D341Med (cell line): ENCODE measurements at regions not wholly inside any gene's neighbourhood (a gene's known extent, or its start where the extent isn't known, plus 50 kb on each side); places are given as distances from the start of the nearest gene placed in this dataset.

Source experiments
- DNase-seq: peaks from one replicate; pipeline ENCODE4 v3.0.0; 2012; ENCODE audit warnings: low spot score

DNA sequence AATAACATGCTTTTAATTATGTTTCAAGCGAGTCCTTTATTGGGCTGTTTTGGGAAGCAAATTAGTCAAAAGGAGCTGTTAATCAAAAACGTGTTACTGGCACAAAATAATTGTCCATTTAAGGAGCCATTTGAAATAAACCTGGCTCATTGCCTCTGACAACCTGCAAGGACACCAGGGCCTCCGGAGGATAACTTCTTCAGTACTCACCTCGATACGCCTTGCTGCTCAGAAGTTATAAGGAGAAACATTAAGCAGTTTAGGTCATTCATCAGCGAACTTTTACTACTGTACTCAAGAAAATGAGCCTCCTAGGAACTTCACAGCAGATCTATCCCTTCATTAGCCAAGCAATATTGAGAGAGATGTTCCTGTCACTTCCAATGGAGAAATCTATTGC lies 1579.2 kb upstream of the ACVR2A start:
- no peak for DNase-seq

DNA sequence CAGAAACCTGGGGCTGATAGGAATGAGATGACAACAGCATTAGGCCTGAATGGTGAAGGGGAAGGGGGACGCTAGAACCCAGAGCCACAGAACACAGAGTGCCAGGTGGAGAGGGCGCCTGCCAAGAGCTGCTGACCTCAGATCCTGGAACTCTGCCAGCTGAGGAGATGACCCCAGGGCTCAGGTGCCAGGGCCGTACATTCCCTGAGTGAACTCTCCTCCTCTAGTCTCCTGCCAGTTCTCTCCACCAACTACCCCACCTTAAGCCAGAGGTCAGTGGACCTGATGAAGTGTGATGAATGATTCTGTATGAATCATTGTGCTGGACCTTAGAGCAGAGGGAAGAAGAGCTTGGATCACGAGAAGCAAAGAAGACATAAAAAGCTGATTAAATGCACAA lies 1582.2 kb upstream of the ACVR2A start:
- no peak for DNase-seq

DNA sequence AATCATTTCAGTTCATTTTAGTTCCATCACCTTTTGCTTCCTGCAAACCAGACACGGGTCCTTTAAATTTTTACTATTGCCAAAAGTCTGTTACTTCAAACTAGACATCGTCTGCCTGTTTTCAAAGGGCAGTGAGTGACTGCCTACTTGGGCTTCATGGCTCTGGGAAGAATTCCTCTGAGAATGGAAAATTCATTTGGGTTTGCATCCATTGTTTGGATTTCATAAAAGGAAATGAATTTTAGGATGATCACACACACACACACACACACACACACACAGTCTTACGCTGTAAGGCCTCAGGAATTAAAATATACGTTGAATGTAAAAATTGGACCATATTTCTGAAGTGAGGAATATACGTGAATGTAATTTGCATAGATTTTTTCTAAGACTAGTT lies 1584.3 kb upstream of the ACVR2A start:
- DNase-seq, result no peak

DNA sequence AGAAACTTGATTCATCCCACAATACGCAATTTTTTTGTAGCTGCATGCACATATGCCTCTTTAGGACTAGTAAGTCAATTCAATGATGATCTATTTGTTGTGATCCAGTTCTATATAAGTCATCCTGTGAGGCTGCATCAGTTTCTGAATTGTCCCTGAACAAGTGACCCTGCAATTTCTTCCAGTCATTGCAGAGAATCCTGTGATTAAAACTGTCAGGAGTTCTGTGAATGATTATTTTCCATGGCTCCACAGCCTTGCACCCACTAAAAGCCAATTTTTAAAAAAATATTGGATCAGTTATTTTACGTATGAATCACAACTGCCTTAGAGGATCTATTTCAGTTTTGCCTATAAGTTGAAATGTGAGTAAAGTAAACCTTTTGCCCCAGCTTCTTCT lies 1585.0 kb upstream of the ACVR2A start:
- no peak for DNase-seq

DNA sequence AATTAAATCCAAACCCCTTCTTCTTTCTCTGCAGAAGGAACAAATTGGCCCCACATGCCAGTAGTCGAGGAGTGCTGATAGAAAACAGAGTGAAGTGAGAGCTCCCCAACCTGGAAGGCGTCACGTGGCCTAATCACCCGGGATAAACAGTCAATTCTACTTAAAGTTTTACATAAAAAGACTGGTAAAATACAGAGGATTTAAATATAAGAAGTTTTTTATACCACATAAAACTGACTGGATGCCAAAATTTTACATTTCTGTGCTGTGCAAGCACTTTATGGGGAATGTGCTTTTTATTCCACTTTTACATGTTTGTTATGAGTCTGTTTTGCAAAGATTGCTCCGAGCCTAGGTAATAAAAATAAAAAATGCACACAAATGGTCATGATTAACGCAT lies 1586.8 kb upstream of the ACVR2A start:
- no peak for DNase-seq

DNA sequence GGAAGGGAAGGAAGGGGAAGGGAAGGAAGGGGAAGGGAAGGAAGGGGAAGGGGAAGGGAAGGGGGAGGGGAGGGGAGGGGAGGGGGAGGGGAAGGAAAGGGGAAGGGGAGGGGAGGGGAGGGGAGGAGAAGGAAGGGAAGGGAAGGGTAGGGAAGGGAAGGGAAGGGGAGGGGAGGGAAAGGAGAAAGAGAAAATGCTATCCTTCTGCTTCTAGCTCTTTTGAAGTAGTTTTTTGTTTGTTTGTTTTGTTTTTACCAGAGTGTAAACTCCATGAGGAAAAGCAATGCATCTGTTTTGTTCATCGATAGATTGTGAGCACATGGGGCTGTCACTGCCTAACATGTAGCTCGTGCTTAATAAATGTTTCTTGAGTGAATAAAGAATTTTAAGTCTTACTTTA lies 1592.7 kb upstream of the ACVR2A start:
- no peak for DNase-seq

DNA sequence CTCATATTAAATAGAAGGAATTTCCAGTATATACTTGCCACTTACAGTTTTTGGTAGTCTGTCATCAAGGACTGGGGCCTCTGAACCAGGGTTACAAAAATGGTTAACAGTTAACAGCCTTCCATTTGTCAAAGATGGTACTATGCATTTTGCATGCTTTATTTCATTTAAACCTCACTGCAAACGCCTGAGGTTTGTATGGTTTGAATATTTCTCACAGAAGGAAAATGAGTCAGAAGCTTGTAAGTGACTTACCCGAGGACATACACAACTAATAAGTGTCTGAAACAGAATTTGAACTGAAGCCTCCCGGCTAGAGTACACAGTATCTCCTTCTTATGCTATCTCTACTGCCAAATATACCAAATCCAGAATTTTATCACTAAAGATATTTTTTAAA lies 1593.5 kb upstream of the ACVR2A start:
- no peak for DNase-seq

DNA sequence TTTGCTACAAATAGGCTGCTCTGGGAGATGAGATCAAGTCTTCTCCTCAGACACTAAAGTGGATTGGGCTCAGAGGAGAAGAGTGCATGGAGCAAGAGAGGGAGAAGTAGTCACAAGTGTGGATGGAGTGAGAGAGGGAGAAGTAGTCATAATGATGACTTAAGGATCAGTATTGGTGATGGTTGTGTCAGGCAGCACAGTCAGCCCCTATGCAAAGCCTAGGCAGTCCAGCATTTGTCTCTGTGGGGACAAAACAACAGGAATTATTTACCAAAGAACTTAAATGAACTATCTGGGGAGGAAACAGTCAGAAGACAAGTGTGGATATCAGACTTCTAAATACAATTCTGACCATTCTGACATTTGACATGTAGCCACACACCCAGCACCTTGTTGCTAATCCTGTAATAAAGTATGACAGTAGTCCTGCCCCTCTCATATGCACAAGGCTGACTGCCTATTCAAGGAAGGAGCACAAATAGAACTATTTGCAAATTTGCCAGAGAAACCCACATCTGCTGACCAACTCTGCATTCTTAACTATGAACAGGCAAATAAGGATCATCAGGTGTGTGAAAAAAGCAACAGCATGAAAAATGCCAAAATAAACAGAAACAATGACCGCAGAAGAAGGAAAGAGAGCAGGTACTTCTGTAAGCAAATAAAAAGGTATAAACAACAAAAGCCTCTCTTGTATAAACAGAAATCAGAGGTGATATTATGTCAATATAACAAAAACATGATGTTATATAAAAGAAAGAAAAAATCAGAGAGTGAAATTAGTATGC lies 1597.9 kb upstream of the ACVR2A start:
- no peak for DNase-seq

DNA sequence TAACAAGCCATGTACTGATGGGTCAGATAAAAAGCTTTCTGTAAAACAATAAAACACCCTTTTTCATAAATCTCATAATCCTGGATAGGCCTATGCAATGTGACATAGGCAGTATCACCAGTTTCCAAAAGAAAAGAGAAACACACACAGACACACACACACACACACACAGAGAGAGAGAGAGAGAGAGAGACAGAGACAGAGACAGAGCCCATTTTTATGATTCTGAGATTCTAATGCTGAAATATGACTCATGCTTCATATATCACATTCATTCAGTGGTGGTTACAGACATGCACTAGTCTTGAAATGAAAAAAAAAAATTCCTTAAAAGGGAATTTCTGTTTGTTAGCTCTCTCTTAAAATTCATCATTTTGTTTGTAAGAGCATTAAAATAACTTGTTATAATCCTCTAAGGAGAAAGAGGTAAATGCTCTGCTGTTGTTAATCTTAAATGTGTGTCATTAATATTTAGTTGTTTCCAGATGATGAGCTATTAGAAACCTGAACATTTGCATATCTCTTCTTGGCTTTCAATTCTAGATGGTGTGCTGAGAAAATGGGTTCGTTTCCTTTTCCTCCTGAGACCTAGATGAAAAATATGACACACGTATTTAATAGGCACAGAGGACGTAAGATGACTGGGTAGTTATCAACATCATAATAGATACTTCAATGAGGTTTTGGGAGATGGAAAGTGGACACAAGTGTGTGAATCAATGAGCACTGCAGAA lies 1598.7 kb upstream of the ACVR2A start:
- no peak for DNase-seq

DNA sequence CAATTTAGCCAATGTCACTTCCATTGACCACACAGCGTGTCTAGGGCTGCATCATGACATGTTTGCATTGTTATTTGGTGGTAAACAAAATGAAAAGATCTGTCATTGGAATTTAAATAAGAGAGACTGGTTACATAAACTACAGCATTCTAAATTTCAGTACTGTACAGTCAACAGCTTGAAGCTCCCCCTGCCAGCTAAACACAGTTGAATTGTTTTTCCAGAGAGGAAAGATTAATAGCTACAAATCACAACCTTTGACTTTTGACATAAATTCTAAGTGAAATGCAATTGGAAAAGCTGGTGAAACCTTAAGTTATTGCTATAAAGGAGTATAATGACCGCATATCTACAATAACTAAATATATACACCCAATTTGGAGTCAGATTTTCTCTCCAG lies 1600.0 kb upstream of the ACVR2A start:
- no peak for DNase-seq

DNA sequence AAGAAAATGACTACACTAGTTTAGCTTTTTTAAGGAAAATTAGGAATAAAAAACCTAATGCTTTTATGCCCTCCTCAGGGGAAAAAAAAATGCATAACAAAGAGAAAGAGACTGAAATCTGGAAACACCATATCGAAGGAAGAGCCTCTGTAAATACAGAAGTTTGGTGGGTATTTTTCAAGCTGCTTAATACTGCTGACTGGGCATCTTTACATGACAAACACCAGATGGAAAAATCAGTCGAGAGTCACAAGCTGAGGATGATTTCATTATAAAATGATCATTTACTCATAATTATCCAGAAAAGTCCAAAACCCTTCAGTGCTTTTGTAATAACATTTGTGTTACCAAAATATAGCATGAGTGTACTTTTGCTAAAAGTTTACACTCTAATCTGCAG lies 1600.7 kb upstream of the ACVR2A start:
- DNase-seq, result no peak

DNA sequence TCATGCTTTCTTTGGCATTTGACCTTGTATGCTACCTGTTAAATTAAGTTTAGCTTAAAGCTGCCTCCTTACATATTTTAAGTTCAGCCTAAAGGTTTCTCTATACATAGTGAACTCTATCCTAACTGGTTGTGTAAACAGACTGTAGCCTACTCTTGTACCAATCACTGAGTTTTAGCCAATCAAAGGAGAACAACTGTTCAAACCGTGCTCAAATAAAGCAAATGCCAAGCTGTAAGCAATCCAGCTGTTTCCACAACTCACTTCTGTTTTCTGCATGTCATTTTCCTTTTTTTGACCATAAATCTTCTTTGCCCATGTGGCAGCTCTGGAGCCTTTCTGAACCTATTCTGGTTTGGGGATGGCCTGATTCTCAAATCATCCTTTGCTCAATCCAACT lies 1603.8 kb upstream of the ACVR2A start:
- no peak for DNase-seq

DNA sequence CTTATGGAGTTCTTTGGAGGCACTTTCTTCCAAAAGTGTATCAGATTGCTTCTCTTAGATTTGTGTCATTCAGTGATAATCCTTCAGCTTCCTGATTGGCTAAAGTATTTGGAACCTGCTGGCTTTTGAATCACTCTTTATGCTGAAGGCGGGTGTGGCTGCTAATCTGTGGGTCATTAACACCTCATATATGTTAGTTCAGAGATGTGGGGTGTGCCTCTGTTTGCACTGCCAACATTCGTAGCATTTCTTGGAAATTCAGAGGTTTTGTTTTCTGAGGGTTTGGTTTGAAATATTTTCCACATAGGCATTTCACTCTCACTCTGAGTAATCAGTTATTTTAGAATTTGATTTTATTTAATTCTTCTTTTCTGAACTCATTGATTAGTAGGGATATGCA lies 1604.4 kb upstream of the ACVR2A start:
- no peak for DNase-seq

DNA sequence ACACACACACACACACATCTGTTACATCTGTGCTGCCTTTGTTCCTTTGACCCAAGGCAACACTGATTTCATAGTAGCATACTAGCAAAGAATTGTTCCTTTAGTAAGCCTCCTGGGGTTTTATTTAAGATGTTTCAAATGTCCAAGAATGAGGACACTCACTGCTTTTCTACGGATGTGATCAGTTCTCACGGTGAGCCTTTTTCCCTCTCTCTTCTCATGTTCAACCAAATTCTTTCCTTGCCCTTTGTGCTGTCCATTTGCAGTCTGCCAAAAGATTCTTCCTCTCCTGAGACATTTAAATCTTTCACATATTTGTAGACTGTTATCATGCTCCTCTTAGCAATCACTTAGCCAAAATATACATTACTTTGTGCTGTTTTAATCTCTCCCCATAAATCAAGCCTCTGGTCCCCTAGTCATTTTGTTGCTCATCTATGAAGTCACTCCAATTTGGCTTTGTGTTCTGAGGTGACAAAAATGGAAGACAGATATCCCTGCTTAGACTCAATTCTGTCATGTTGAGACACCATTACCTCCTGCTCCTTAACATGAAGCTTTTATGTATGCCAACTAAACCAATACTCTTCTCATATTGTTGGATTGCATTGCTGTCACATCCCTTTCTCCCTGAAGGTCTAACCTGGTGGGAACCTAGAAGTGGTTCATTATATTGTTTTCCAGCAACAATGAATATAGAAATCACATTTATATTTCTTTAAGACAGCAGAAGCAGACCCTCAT lies 1605.3 kb upstream of the ACVR2A start:
- DNase-seq, result no peak

DNA sequence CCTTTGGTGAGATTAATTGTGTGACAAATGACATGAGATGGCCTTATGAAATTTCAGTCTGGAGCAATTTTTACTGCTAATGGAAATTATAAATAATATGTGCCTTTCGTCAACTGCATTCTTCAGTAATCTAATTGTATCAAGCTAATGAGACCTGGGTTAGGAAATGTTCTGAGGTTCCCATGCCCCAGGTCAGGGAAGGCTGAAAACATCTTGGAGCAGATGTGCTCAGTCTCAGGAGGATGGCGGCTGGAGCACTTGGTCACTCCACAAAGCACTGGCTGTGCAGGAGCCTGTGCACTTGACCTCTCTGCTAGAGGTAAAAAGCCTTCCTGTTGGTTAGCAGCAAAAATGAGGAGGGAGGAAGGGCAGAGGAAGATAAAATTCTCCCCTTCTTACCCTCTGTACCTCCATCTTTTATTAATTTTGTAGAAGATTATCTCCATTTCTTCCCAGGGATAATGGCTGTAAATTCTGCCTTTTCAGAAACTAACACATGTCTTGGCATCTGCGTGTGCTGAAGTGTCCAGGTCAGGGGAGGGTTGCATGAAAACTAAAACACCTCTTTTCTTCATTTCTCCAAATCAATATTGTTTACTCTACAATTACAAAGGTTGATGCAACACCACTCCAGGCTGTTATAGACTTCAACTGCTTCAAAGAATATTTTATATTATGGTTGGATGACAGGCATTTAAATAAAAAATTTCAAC lies 1606.4 kb upstream of the ACVR2A start:
- DNase-seq, result no peak

DNA sequence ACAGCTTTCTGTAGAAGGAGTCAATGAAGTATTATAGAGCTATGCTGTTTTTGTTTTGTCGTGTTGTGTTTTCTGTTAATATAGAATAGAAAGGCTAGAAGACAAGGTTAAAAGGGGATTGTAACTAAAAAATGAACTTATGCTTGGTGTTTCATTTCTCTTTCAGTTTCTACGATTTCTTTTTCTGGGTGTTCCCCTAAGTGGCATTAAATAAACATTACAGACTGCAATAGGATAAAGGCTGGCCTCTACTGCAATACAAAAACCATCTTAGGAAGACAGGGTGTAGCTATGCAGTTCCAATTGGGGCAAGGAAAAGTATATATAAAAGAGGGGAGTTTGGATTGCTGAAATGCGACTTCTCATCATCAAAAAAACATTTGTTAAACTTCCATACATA lies 1609.7 kb upstream of the ACVR2A start:
- no peak for DNase-seq

DNA sequence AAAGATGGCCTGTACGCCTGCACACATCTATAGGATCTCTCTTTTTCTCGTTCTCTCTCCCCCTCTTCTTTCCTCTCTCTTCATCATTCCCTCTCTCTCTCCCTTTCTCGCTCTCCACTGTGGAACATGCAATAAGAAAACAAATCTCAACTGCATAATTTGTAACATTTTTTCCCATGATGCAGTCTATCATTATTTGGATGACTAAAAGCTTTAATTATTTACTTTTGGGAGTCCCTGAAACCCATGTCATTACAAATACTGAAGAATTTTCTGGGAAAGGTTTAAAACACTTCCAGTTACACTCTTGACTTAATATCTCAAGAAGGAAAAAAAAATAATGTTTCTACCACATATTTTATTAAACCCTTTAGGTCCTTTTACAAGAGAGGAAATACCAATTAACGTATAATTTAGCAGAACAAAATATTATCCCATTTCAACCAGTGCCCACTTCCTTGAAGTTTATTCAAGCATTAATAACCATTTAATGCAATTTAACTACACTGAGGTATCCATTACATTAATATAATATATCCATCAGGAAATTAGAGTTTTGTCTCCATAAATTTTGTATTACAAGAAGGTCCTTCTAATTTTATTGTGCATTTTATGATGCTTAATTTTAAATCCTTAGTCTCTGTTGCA lies 1615.2 kb upstream of the ACVR2A start:
- no peak for DNase-seq

DNA sequence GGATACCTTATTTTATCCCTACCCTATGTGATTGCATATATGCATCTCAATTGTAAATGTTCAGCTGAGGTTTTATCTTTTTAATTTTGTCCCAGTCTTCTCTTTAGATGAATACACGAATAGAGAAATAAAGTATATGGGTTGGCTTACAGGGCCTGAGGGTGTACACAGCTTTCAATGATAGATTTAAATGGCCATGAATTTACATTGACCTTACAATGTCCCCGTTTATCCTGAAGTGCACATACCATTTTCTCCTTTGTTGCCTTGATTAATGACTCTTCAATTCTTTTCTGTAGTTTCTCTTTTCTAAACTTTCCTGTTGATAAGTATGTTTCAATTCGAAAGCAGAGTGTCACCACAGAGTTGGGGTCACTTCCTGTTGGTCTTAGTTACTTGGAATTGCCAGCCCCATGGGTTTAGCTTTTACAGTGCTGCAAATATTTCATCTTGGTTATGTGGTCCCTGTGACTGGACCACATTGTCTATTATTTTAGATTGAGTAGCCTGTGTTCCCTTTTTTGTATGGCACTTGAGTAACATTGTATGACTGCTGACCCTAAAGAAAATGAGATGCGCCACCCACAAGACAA lies 1616.3 kb upstream of the ACVR2A start:
- no peak for DNase-seq

DNA sequence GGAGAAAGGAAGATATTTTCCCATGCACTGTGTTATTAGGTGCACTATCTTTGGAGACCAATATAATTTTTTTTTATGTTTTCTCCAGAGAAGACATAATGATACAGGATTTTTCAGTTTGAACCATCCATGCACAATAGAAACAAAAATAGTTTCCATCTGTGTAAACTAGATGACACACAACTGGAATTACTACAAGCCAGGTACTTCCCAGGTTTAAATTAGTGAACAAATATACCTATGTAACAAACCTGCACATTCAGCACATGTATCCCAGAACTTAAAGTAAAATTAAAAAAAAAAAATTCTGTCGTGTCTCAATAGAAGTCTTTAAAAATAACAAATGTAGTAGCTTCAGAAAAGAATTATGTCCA lies 1616.8 kb upstream of the ACVR2A start:
- DNase-seq, result no peak

DNA sequence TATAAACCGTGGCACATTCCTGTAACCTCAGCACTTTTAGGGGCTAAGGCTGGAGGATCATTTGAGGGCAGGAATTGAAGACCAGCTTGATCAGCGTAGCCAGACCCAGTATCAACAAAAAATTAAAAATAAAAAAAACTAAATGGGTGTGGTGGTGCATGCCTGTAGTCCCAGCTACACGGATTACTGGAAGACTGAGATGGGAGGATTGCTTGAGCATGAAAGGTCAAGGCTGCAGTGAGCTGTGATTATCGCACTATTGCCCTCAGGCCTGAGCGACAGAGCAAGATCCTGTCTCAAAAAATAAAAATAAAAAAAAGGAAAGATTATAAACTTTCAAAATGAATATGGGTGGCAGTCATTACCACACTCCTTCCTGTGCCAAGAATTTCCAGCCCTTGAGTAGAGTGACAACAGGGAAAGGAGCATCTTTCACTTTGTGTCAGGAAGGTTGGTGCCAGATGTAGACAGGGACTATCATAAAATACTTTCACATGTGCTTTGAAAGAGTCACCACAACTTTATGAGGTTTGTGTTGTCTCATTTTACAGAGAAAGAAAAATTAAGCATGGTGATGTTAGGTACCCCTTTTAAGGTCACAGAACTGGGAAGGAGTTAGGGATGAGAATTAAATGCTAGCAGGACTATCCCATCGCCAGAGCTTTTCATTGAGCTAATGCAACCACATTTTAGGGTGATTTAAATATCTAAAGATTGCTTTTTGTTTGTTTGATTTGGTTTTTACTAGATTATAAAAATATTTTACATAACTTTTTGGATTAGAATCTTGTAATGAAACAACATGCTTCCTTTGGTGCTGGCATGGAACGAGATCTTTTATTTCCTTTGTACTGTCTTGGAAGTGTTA lies 1617.4 kb upstream of the ACVR2A start:
- no peak for DNase-seq

DNA sequence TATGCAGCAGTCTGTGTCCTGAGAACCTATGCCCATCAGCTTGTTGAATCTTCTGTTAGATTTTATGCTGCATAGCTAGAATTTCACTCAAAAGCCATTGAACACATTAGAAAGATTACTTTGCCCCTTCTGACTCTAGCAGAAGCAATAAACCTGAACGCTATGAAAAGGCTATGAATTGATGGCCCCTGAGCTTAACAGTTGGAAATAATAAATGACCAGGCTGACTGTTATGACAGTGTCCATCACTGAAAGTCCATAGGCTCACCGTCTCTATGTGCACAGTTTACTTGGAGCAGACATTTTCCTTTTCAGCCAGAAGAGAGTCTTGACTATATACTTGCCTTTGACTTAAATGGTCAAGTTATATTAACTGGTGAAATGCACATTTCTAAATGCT lies 1618.8 kb upstream of the ACVR2A start:
- no peak for DNase-seq
